CD14-positive monocyte (primary cell): ENCODE measurements at regions not wholly inside any gene's neighbourhood (a gene's known extent, or its start where the extent isn't known, plus 50 kb on each side); places are given as distances from the start of the nearest gene placed in this dataset.

Source experiments
- DNase-seq, 3 donors: peaks; one replicate each; pipeline ENCODE4 v3.0.0-alpha.2; 2011 to 2022
- H2AFZ ChIP-seq: 2 replicates; pipeline ENCODE4 v1.6.0; 2012; ENCODE audit warnings: mild to moderate bottlenecking, low read depth, low read length, inconsistent platforms; ENCODE audit not compliant: insufficient read depth, poor library complexity, severe bottlenecking
- H3K27ac ChIP-seq, 2 donors: 1 replicate in 1 of 2; 2 replicates in 1 of 2; pipeline ENCODE4 v1.5.1; 2012 to 2013; ENCODE audit warnings: low read length in 2 of 2, control low read depth in 1 of 2, inconsistent platforms in 1 of 2, low read depth in 1 of 2, mild to moderate bottlenecking in 1 of 2
- H3K27me3 ChIP-seq, 2 donors: one replicate each; pipeline versions ENCODE4 v1.6.0 to v1.6.1; 2011 to 2013; ENCODE audit warnings: low read length in 2 of 2; ENCODE audit not compliant: control insufficient read depth in 2 of 2, insufficient read depth in 2 of 2
- H3K36me3 ChIP-seq, 2 donors: replicated peaks in 1 of 2; 1 replicate in 1 of 2; 2 replicates in 1 of 2; pipeline versions ENCODE4 v1.5.1 to v1.6.1; 2012 to 2013; ENCODE audit warnings: low read length in 2 of 2, control low read depth in 1 of 2, inconsistent platforms in 1 of 2, mild to moderate bottlenecking in 1 of 2; ENCODE audit not compliant: insufficient read depth in 2 of 2, control insufficient read depth in 1 of 2
- H3K4me1 ChIP-seq, 2 donors: 1 replicate in 1 of 2; 2 replicates in 1 of 2; pipeline versions ENCODE4 v1.5.1 to v1.6.1; 2012 to 2013; ENCODE audit warnings: low read length in 2 of 2, control low read depth in 1 of 2, inconsistent platforms in 1 of 2, mild to moderate bottlenecking in 1 of 2, moderate library complexity in 1 of 2; ENCODE audit not compliant: insufficient read depth in 2 of 2, control insufficient read depth in 1 of 2
- H3K4me2 ChIP-seq: replicated peaks from 2 replicates; pipeline ENCODE3; 2012; ENCODE audit warnings: low read length, moderate library complexity, mild to moderate bottlenecking; ENCODE audit not compliant: poor library complexity, severe bottlenecking; ENCODE audit errors: extremely low read depth
- H3K4me3 ChIP-seq, 3 experiments: fragments of 200-600 bp in 1 of 3; sonication (generic) in 1 of 3; replicated peaks in 1 of 3; 1 replicate in 2 of 3; 2 replicates in 1 of 3; pipeline ENCODE4 v1.5.1; 2011 to 2013; ENCODE audit warnings: low read length in 3 of 3, mild to moderate bottlenecking in 3 of 3, control low read depth in 2 of 3, low read depth in 2 of 3, inconsistent platforms in 1 of 3, moderate library complexity in 1 of 3
- H3K79me2 ChIP-seq: 2 replicates; pipeline ENCODE4 v1.6.0; 2012; ENCODE audit warnings: mild to moderate bottlenecking, control low read depth, inconsistent platforms, low read length, moderate library complexity; ENCODE audit not compliant: insufficient read depth
- H3K9ac ChIP-seq: 2 replicates; pipeline ENCODE4 v1.6.0; 2017; ENCODE audit warnings: low read length, mild to moderate bottlenecking; ENCODE audit not compliant: insufficient read depth, poor library complexity, severe bottlenecking
- H3K9me3 ChIP-seq, 2 donors: replicated peaks in 1 of 2; 1 replicate in 1 of 2; 2 replicates in 1 of 2; pipeline versions ENCODE4 v1.5.1 to v1.6.1; 2012 to 2013; ENCODE audit warnings: low read length in 2 of 2, control low read depth in 1 of 2; ENCODE audit not compliant: control insufficient read depth in 1 of 2, insufficient read depth in 1 of 2
- H4K20me1 ChIP-seq: 2 replicates; pipeline ENCODE4 v1.6.0; 2012; ENCODE audit warnings: mild to moderate bottlenecking, low read length, control low read depth, moderate library complexity; ENCODE audit not compliant: insufficient read depth
- H3K27ac Mint-ChIP-seq, 7 donors: one replicate each; pipeline ENCODE4 v1.8.0; 2020; ENCODE audit warnings: mild to moderate bottlenecking in 7 of 7, mixed read lengths in 7 of 7, moderate library complexity in 6 of 7, inconsistent platforms in 2 of 7
- H3K27me3 Mint-ChIP-seq, 3 donors: one replicate each; pipeline ENCODE4 v1.8.0; 2021 to 2022; ENCODE audit warnings: low read depth in 3 of 3, mild to moderate bottlenecking in 3 of 3, mixed read lengths in 3 of 3, moderate library complexity in 3 of 3, inconsistent platforms in 1 of 3
- H3K36me3 Mint-ChIP-seq, 2 donors: one replicate each; pipeline ENCODE4 v1.8.0; 2020; ENCODE audit warnings: mixed read lengths in 2 of 2, inconsistent platforms in 1 of 2, mild to moderate bottlenecking in 1 of 2
- H3K4me1 Mint-ChIP-seq: one replicate; pipeline ENCODE4 v1.8.0; 2020; ENCODE audit warnings: mild to moderate bottlenecking, mixed read lengths
- H3K4me3 Mint-ChIP-seq, 2 donors: one replicate each; pipeline ENCODE4 v1.8.0; 2020; ENCODE audit warnings: mild to moderate bottlenecking in 2 of 2, mixed read lengths in 2 of 2, moderate library complexity in 1 of 2
- H3K9me3 Mint-ChIP-seq, 7 donors: one replicate each; pipeline ENCODE4 v1.8.0; 2020 to 2022; ENCODE audit warnings: mixed read lengths in 7 of 7, mild to moderate bottlenecking in 6 of 7, moderate library complexity in 6 of 7, inconsistent platforms in 2 of 7
- WGBS: methylation state at CpG from one replicate; pipeline ENCODE4 v1.1.5; 2013; ENCODE audit warnings: missing lambda C conversion rate; ENCODE audit not compliant: insufficient coverage; 5-methylcytosine and 5-hydroxymethylcytosine counted together
- intact Hi-C, 2 donors: fragments of 100-400 bp; cut with micrococcal nuclease; formaldehyde crosslinking; loops; one replicate each; pipeline versions ENCODE4 v1.15.0 to v1.15.1; 2023
- TF ChIP-seq, protein P1 (sequence below): fragments of 200-600 bp; IDR thresholded peaks from one replicate; pipeline ENCODE4 v1.8.0; 2022; ENCODE audit warnings: antibody characterized with exemption, mild to moderate bottlenecking

DNA sequence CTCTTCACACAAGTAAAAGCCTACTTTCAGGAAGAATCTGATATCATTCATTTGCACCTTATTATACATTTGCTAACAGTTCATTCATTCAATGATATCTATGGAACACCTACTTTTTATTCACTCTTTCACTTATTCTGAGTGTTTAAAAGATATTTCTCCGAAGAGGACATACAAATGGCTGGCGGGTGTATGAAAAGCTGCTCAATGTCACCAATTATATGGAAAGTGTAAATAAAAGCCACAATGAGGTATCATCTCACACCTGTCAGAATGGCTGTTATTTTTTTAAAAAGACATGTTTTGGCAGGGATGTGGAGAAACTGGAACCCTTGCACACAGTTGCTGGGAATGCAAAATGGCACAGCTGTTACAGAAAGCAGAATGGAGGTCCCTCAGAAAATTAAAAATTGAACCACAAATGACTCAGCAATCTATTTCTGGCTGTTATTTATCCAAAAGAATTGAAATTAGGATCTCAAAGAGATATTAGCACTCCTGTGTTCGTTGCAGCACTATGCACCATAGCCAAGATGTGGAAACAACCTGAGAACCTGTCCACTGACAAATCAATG lies 127.6 kb upstream of the IRS2 start:
- Histone ChIP-seq H2AFZ (no peak overlapping the region), H3K27me3 (no peaks in the 10 kb centered on the region), H4K20me1 (no peaks in the 10 kb centered on the region), H3K4me3 (no peak overlapping the region), H3K9ac (no peak overlapping the region), H3K27ac (no peak overlapping the region), H3K4me2 (no peak overlapping the region), H3K36me3 (no peaks in the 10 kb centered on the region), H3K79me2 (no peaks in the 10 kb centered on the region), H3K9me3 (peaks cover 0 to 4% of the 10 kb centered on the region in 2 donors), H3K4me1 (no peaks in the 10 kb centered on the region)
- H3K36me3 Mint-ChIP-seq = no peaks in the 10 kb centered on the region
- intact Hi-C loops = no loop called here
- WGBS = no CpG with 5 or more reads among the region's 3 CpGs
- peaks cover 0 to 8% (median 0%) of the 10 kb centered on the region in 7 donors for H3K9me3 Mint-ChIP-seq
- no peak overlapping the region for H3K4me3 Mint-ChIP-seq
- no peak overlapping the region for H3K27ac Mint-ChIP-seq
- peaks cover 5 to 7% (median 6%) of the 10 kb centered on the region in 3 donors for H3K27me3 Mint-ChIP-seq
- H3K4me1 Mint-ChIP-seq = no peaks in the 10 kb centered on the region
- TF ChIP-seq, protein P1, sequence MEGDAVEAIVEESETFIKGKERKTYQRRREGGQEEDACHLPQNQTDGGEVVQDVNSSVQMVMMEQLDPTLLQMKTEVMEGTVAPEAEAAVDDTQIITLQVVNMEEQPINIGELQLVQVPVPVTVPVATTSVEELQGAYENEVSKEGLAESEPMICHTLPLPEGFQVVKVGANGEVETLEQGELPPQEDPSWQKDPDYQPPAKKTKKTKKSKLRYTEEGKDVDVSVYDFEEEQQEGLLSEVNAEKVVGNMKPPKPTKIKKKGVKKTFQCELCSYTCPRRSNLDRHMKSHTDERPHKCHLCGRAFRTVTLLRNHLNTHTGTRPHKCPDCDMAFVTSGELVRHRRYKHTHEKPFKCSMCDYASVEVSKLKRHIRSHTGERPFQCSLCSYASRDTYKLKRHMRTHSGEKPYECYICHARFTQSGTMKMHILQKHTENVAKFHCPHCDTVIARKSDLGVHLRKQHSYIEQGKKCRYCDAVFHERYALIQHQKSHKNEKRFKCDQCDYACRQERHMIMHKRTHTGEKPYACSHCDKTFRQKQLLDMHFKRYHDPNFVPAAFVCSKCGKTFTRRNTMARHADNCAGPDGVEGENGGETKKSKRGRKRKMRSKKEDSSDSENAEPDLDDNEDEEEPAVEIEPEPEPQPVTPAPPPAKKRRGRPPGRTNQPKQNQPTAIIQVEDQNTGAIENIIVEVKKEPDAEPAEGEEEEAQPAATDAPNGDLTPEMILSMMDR = no peak
- no peak for DNase-seq

DNA sequence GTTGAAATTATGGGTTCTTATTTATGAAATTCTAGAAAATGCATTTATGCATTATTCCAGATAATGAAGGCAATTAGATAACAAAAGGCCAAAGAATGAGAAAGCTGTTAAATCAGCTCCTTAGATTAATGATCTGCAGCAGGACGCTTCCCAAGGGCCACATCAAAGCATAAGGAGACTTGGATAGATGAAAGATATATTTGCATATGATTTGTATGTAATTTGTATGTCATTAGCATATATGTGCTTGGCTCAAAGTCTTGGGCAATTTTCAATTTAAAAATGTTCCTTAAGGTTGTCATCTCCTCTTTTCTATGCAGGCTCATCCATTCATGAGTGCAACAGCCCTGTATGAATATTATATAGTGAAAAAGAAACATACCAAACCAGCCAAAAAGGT lies 126.8 kb upstream of the IRS2 start:
- Histone ChIP-seq H3K4me1 (no peaks in the 10 kb centered on the region), H3K4me3 (no peak overlapping the region), H2AFZ (no peak overlapping the region), H3K79me2 (no peaks in the 10 kb centered on the region), H3K27ac (no peak overlapping the region), H3K27me3 (no peaks in the 10 kb centered on the region), H3K9me3 (peaks cover 8 to 12% of the 10 kb centered on the region in 2 donors), H3K4me2 (no peak overlapping the region), H3K36me3 (no peaks in the 10 kb centered on the region), H3K9ac (no peak overlapping the region), H4K20me1 (no peaks in the 10 kb centered on the region)
- peaks cover 5 to 7% (median 6%) of the 10 kb centered on the region in 3 donors for H3K27me3 Mint-ChIP-seq
- H3K36me3 Mint-ChIP-seq = no peaks in the 10 kb centered on the region
- DNase-seq = no peak
- H3K4me1 Mint-ChIP-seq = no peaks in the 10 kb centered on the region
- intact Hi-C loops = no loop called here
- H3K9me3 Mint-ChIP-seq = peaks cover 0 to 14% (median 6%) of the 10 kb centered on the region in 7 donors
- TF ChIP-seq, protein P1 = no peak
- whole genome bisulfite sequencing = no CpG with 5 or more reads among the region's 1 CpG
- peak overlapping the region in 1 of 7 donors; percentile 6 for H3K27ac Mint-ChIP-seq
- no peak overlapping the region for H3K4me3 Mint-ChIP-seq
